Gastrocnemius medialis (tissue), 4 donors: ENCODE measurements at regions not wholly inside any gene's neighbourhood (a gene's known extent, or its start where the extent isn't known, plus 50 kb on each side); places are given as distances from the start of the nearest gene placed in this dataset.

Experiments
- ATAC-seq, 2 donors: fragments of 150-250 bp; one replicate each; pipeline ENCODE4 v1.9.1; 2016
- DNase-seq, 2 donors: peaks; one replicate each; pipeline ENCODE4 v3.0.0-alpha.2; 2019
- H3K27ac ChIP-seq, 4 donors: fragments of 200-600 bp; sonication (generic); 1 replicate in 1 of 4; 2 replicates in 3 of 4; pipeline ENCODE4 v1.5.1; 2016 to 2018; ENCODE audit warnings: mild to moderate bottlenecking in 2 of 4, moderate library complexity in 1 of 4
- H3K27me3 ChIP-seq, 3 donors: fragments of 200-600 bp; sonication (generic) in 2 of 3; 1 replicate in 1 of 3; 2 replicates in 2 of 3; pipeline versions ENCODE4 v1.5.1 to v1.6.0; 2016 to 2019; ENCODE audit warnings: mild to moderate bottlenecking in 1 of 3, moderate library complexity in 1 of 3
- H3K36me3 ChIP-seq, 2 donors: fragments of 200-600 bp; sonication (generic) in 1 of 2; one replicate each; pipeline ENCODE4 v1.5.1; 2017 to 2018
- H3K4me1 ChIP-seq, 2 donors: fragments of 200-600 bp; sonication (generic) in 1 of 2; one replicate each; pipeline ENCODE4 v1.5.1; 2016 to 2017; ENCODE audit warnings: mild to moderate bottlenecking in 2 of 2
- H3K4me3 ChIP-seq, 4 donors: fragments of 200-600 bp; sonication (generic) in 3 of 4; 1 replicate in 1 of 4; 2 replicates in 3 of 4; pipeline ENCODE4 v1.5.1; 2016 to 2019; ENCODE audit warnings: mild to moderate bottlenecking in 2 of 4
- H3K9me3 ChIP-seq, 3 donors: fragments of 200-600 bp; sonication (generic) in 2 of 3; 1 replicate in 1 of 3; 2 replicates in 2 of 3; pipeline ENCODE4 v1.5.1; 2016 to 2019
- POLR2A ChIP-seq, 2 donors: fragments of 450-650 bp; IDR thresholded peaks; one replicate each; pipeline ENCODE4 v1.6.1; 2017; ENCODE audit warnings: antibody characterized with exemption in 2 of 2, mild to moderate bottlenecking in 2 of 2, moderate library complexity in 2 of 2
- in situ Hi-C, 4 donors: fragments of 200-750 bp; cut with MboI; loops; one replicate each; pipeline versions ENCODE4 v1.15.0 to v1.8.0; 2017; ENCODE audit warnings: low sequenced_read_pairs in 4 of 4
- intact Hi-C: fragments of 100-400 bp; cut with DNase I; formaldehyde crosslinking; loops from one replicate; pipeline ENCODE4 v1.15.1; 2023; ENCODE audit warnings: low total_unique reads
- TF ChIP-seq, protein P1 (sequence below), 5 experiments: fragments of 450-650 bp in 3 of 5; fragments of 200-600 bp in 2 of 5; sonication (generic) in 2 of 5; IDR thresholded peaks in 4 of 5; conservative IDR thresholded peaks in 1 of 5; 1 replicate in 4 of 5; 2 replicates in 1 of 5; pipeline ENCODE4 v1.5.1; 2016 to 2019; ENCODE audit warnings: antibody characterized with exemption in 5 of 5, mild to moderate bottlenecking in 3 of 5, moderate library complexity in 3 of 5

DNA sequence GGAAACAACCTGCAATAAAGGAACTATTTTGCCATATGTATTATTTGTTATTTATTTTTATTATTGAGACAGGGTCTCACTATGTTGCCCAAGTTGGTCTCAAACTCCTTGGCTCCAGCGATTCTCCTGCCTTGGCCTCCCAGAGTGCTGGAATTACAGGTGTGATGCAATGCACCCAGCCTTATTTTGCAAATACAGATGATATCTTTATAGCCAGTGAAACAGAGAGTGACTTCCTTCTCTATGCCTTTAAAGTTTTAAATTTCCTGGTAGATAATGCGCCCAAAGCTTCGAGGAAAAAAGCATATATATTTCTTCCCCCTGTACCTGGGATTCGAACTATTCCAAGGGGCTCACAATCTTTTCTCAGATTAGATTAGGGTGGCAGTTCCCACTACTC is 601.1 kb upstream of the HTR2C start:
- H3K27me3 ChIP-seq = no peaks in the 10 kb centered on the region
- H3K36me3 ChIP-seq = no peaks in the 10 kb centered on the region
- DNase-seq = no peak
- intact Hi-C loops (no loop called here), in situ Hi-C loops (no loop called here)
- no peaks in the 10 kb centered on the region for H3K9me3 ChIP-seq
- TF ChIP-seq, protein P1, sequence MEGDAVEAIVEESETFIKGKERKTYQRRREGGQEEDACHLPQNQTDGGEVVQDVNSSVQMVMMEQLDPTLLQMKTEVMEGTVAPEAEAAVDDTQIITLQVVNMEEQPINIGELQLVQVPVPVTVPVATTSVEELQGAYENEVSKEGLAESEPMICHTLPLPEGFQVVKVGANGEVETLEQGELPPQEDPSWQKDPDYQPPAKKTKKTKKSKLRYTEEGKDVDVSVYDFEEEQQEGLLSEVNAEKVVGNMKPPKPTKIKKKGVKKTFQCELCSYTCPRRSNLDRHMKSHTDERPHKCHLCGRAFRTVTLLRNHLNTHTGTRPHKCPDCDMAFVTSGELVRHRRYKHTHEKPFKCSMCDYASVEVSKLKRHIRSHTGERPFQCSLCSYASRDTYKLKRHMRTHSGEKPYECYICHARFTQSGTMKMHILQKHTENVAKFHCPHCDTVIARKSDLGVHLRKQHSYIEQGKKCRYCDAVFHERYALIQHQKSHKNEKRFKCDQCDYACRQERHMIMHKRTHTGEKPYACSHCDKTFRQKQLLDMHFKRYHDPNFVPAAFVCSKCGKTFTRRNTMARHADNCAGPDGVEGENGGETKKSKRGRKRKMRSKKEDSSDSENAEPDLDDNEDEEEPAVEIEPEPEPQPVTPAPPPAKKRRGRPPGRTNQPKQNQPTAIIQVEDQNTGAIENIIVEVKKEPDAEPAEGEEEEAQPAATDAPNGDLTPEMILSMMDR (IDR thresholded peaks at IDR 0.05 in 4 of 5, conservative IDR thresholded peaks at IDR 0.05 in 1 of 5) = no peak
- TF ChIP-seq POLR2A (IDR thresholded peaks at IDR 0.05) = no peak
- no peak overlapping the region for H3K4me3 ChIP-seq
- no peaks in the 10 kb centered on the region for H3K4me1 ChIP-seq
- no peak for ATAC-seq
- no peak overlapping the region for H3K27ac ChIP-seq

DNA sequence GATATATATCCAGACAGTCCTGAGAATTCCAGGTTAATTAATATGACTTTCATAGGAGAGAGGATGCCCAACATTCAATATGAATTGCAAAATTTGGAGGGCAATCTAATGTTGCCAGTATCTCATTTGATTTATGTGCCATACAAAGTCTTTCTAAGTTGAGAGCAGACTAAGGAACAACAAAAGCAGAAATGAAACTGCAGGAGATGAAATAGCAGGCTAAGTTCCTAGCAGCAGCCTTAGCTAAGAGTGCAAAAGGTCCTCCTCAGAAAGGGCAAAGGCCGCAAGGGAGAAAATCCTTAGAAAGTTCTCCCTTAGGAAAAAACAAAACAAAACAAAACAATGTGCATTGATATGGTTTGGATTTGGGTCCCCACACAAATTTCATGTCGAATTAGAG is 602.9 kb upstream of the HTR2C start:
- no peaks in the 10 kb centered on the region for H3K27me3 ChIP-seq
- TF ChIP-seq POLR2A (IDR thresholded peaks at IDR 0.05) = no peak
- TF ChIP-seq, protein P1 (IDR thresholded peaks at IDR 0.05 in 4 of 5, conservative IDR thresholded peaks at IDR 0.05 in 1 of 5) = no peak
- in situ Hi-C loops = no loop called here

DNA sequence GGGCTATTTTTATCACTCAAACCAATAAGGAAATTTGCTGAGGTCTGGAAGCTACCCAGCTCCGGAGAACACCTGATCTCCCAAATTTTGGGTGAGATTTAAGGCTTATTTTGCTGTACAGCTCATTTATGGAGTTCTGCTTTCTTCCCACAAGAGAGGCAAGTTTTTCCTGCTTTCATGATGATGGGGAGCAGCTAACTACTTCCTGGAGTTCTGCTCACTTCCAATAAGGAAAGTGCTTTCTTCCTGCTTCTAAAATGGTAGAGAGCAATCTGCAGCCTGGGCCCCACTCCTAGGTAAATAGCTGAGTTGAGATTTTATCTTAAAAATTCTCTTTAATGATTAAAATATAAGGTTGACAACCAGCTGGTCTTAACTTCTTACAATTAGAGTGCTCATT is 606.0 kb upstream of the HTR2C start:
- in situ Hi-C loops = no loop called here
- no peaks in the 10 kb centered on the region for H3K4me1 ChIP-seq
- no peak for ATAC-seq

More for the DNA sequence above, 602.9 kb upstream of the HTR2C start:
- ATAC-seq (no peak), DNase-seq (no peak)
- Histone ChIP-seq H3K36me3 (no peaks in the 10 kb centered on the region), H3K4me3 (no peak overlapping the region), H3K9me3 (no peaks in the 10 kb centered on the region), H3K4me1 (no peaks in the 10 kb centered on the region), H3K27ac (no peak overlapping the region)
- intact Hi-C loops = no loop called here

DNA sequence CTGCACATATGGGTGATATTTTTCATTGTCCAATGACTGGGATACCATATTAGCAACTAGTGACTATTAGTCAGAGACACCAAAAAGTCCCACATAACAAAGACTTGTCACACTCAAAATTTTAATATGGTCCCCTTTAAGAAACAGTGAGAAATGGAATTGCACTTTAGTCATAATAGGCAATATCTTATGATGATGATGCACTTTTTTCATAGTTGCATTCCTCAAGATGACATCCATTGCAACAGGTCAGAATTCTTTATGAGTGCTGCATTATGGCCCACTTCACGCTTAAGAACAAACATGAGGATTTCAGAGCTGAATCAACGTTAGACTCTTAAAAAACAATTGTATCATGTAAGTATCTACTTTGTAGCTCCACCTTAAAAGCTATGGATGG is 608.4 kb upstream of the HTR2C start:
- intact Hi-C loops = no loop called here
- no peak for DNase-seq

More for the DNA sequence above, 606.0 kb upstream of the HTR2C start:
- no peaks in the 10 kb centered on the region for H3K9me3 ChIP-seq
- H3K36me3 ChIP-seq = no peaks in the 10 kb centered on the region
- H3K27me3 ChIP-seq = no peaks in the 10 kb centered on the region
- H3K27ac ChIP-seq = no peak overlapping the region
- intact Hi-C loops = no loop called here
- no peak overlapping the region for H3K4me3 ChIP-seq
- TF ChIP-seq, protein P1 (IDR thresholded peaks at IDR 0.05 in 4 of 5, conservative IDR thresholded peaks at IDR 0.05 in 1 of 5) = no peak
- no peak for TF ChIP-seq POLR2A (IDR thresholded peaks at IDR 0.05)
- no peak for DNase-seq

DNA sequence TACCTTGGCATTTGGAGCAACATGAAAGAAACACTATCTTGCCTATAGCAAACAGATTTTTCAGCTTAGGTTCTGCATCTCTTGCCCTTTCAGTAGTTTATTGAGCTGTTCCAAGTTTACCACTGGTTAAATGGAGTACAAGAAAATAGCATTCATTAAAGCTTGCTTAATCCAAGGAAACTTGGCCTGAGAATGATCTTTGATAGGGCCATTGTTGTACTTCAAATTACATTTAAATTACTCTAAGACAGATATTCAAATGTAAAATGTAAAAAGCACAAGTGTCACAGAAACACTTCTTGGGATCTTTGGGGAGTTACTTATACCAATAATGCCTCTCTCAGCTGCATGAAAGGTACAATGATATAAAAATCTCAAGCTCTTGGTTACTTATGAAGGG is 609.0 kb upstream of the HTR2C start:
- no peaks in the 10 kb centered on the region for H3K4me1 ChIP-seq
- intact Hi-C loops (no loop called here), in situ Hi-C loops (no loop called here)
- H3K27ac ChIP-seq = no peak overlapping the region
- no peak overlapping the region for H3K4me3 ChIP-seq
- no peak for DNase-seq
- no peaks in the 10 kb centered on the region for H3K9me3 ChIP-seq
- no peaks in the 10 kb centered on the region for H3K27me3 ChIP-seq
- TF ChIP-seq, protein P1 (IDR thresholded peaks at IDR 0.05 in 4 of 5, conservative IDR thresholded peaks at IDR 0.05 in 1 of 5) = no peak
- no peak for TF ChIP-seq POLR2A (IDR thresholded peaks at IDR 0.05)
- H3K36me3 ChIP-seq = no peaks in the 10 kb centered on the region
- no peak for ATAC-seq

More for the DNA sequence above, 608.4 kb upstream of the HTR2C start:
- ATAC-seq = no peak
- TF ChIP-seq, protein P1 (IDR thresholded peaks at IDR 0.05 in 4 of 5, conservative IDR thresholded peaks at IDR 0.05 in 1 of 5) = no peak
- TF ChIP-seq POLR2A (IDR thresholded peaks at IDR 0.05) = no peak
- Histone ChIP-seq H3K36me3 (no peaks in the 10 kb centered on the region), H3K27ac (no peak overlapping the region), H3K4me3 (no peak overlapping the region), H3K27me3 (no peaks in the 10 kb centered on the region), H3K9me3 (no peaks in the 10 kb centered on the region), H3K4me1 (no peaks in the 10 kb centered on the region)
- in situ Hi-C loops = no loop called here
